GM13976 (cell line): ENCODE measurements at regions not wholly inside any gene's neighbourhood (a gene's known extent, or its start where the extent isn't known, plus 50 kb on each side); places are given as distances from the start of the nearest gene placed in this dataset.

Source experiments
- DNase-seq: peaks from one replicate; pipeline ENCODE4 v3.0.0; 2012; ENCODE audit warnings: low spot score
- CTCF ChIP-seq: IDR thresholded peaks from 2 replicates; pipeline ENCODE4 v1.5.1; 2012; ENCODE audit warnings: borderline replicate concordance, mild to moderate bottlenecking; ENCODE audit not compliant: insufficient read depth; ENCODE audit errors: extremely low read depth, missing control alignments, control extremely low read depth
- in situ Hi-C: fragments of 300-500 bp; cut with MboI; formaldehyde crosslinking; loops from one replicate; pipeline ENCODE4 v1.12.0; 2022; ENCODE audit warnings: low sequenced_read_pairs, mixed read lengths, inconsistent platforms; ENCODE audit not compliant: unreplicated experiment

GRCh38 chr5:96245140-96246091, 187.6 kb downstream of the PCSK1 start:
- in situ Hi-C loops = no loop called here
- TF ChIP-seq CTCF = no peak
- DNase-seq = no peak

GRCh38 chr5:96244696-96245095, 188.4 kb downstream of the PCSK1 start:
- DNase-seq = no peak
- no peak for TF ChIP-seq CTCF
- in situ Hi-C loops = no loop called here

DNA sequence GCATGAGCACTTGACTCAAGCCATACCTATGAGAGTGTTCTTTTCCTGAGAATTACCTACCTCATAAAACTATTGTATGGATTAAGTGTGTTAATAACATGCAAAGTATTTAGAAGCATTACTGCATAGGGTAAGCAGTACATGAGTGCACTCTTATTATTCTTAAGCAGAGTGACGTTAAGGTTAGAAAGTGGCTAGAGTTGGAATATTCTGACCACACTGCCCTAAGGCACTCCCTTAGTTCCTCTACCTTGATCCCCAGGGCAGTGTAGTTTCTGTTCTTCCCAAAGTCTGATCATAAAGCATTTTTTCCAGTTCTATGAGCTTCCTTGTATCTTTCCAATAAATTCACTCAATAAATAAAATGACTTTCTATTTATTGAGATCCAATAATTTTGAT, 189.2 kb downstream of the PCSK1 start:
- no peak for DNase-seq
- in situ Hi-C loops = no loop called here
- TF ChIP-seq CTCF = no peak

DNA sequence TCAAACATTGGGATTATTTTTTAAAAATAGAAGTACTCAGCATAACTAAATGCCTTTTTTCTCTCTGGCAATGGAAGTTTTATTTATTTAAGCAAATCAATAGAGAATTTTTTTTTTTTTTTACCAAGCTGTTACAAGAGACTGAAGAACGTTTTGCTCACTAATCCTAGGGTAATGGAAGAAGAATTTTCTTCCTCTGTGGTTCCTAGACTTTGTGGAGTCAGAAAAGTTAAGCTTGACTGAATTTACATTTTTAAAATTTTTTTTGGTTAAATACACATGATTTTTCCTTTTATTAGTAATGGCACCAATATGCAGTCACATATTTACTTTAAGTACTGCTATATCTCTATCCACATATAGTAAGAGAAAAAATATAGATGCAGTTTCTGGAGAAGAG, 189.8 kb downstream of the PCSK1 start:
- no peak for TF ChIP-seq CTCF
- in situ Hi-C loops = no loop called here
- no peak for DNase-seq

- in situ Hi-C loops = no loop called here
- DNase-seq = no peak
- no peak for TF ChIP-seq CTCF
These were observed 190.5 kb downstream of the PCSK1 start for GRCh38 chr5:96242571-96242970.

DNA sequence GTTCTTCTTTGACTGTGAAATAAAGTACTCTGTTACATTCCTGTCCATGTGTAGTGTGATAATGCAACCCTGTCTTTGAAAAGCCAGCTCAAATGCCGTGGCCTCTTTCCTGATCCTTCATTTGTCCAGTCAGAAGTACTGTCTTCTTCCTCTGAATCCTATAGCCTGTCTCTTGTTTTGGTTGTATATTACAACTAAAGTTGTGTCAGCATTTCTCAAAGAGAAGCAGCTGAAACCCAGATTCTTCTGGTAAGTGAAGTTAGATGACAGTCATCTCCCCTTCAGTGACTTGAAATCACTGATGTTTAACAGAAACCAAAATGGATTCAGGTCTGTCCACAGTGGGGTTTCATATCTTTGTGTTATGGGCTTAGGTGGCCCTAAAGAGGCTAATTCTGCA, 196.2 kb downstream of the PCSK1 start:
- DNase-seq = no peak
- no peak for TF ChIP-seq CTCF
- in situ Hi-C loops = no loop called here

DNA sequence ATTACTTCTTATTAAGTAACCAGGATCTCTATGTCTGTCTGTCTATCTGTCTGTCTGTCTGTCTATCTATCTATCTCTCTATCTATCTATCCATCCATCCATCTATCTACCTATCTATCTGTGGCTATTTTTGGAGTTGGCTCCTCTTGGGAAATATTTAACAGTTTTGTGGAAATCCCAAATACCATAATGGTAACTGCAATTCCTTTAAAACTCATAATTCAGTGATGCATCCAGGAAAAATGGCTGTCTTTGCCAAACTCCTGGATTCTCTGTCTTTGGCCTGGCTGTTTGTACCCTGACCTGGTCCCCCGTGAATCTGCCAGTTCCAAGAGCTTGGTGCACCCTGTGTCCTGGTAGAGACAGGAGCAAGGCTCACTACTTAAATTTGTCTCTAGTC, 197.0 kb downstream of the PCSK1 start:
- no peak for DNase-seq
- in situ Hi-C loops = no loop called here
- TF ChIP-seq CTCF = no peak
